ENCODE measurements at regions not wholly inside any gene's neighbourhood (a gene's known extent, or its start where the extent isn't known, plus 50 kb on each side); places are given as distances from the start of the nearest gene placed in this dataset.

- TF ChIP-seq CTCF (conservative IDR thresholded peaks at IDR 0.05; ENCODE audit: low read depth in 2 of 2) (no peak), EZH2 (IDR thresholded peaks at IDR 0.05; ENCODE audit: low read depth, unreplicated experiment) (no peak), EZH2phosphoT487 (IDR thresholded peaks at IDR 0.05; ENCODE audit: unreplicated experiment) (no peak), POLR2AphosphoS5 (IDR thresholded peaks at IDR 0.05; ENCODE audit: low read depth) (no peak), ETS1 (IDR thresholded peaks at IDR 0.05) (no peak), CREB1 (CRISPR knock-in tag; IDR thresholded peaks at IDR 0.05; ENCODE audit: low read depth) (no peak)
Measured at GRCh38 chr7:69364813-69365643, 233.2 kb upstream of the AUTS2 start.
